H1 (cell line): ENCODE measurements at regions not wholly inside any gene's neighbourhood (a gene's known extent, or its start where the extent isn't known, plus 50 kb on each side); places are given as distances from the start of the nearest gene placed in this dataset.

ENCODE experiments used
- CTCF ChIA-PET: fragments of 300-600 bp; sonication (Branson Sonifier 250); formaldehyde crosslinking; loops from one replicate; lab custom pipeline; 2021; ENCODE audit not compliant: partially characterized antibody; lab: Charles Lee
- POLR2A ChIA-PET: fragments of 300-600 bp; sonication (Branson Sonifier 250); formaldehyde crosslinking; loops from one replicate; lab custom pipeline; 2021; ENCODE audit warnings: inconsistent platforms; ENCODE audit not compliant: partially characterized antibody; lab: Charles Lee
- DNase-seq, 2 experiments: peaks; one replicate each; pipeline versions ENCODE4 v3.0.0 to v3.0.0-alpha.2; 2010 to 2022; ENCODE audit warnings: low spot score in 2 of 2, low read depth in 1 of 2, mixed read lengths in 1 of 2
- FAIRE-seq: peaks from 2 replicates; lab custom pipeline; 2011; peaks lifted over from hg19 to GRCh38; lab: Jason Lieb, UNC
- H2AFZ ChIP-seq: 2 replicates; pipeline ENCODE4 v1.8.1; 2012; ENCODE audit warnings: low read length, inconsistent platforms
- H2AK5ac ChIP-seq: 2 replicates; pipeline ENCODE4 v1.6.1; 2013; ENCODE audit warnings: low read depth, low read length
- H2BK120ac ChIP-seq: replicated peaks from 2 replicates; pipeline ENCODE3; 2013; ENCODE audit warnings: low read depth, low read length, inconsistent platforms
- H2BK12ac ChIP-seq: 2 replicates; pipeline ENCODE4 v1.6.1; 2013; ENCODE audit warnings: low read depth, low read length
- H2BK15ac ChIP-seq: 2 replicates; pipeline ENCODE4 v1.6.1; 2013; ENCODE audit warnings: low read length
- H2BK20ac ChIP-seq: 2 replicates; pipeline ENCODE4 v1.6.1; 2013; ENCODE audit warnings: low read length
- H2BK5ac ChIP-seq: 2 replicates; pipeline ENCODE4 v1.6.1; 2013; ENCODE audit warnings: low read depth, low read length
- H3K14ac ChIP-seq: 2 replicates; pipeline ENCODE4 v1.6.1; 2013; ENCODE audit warnings: inconsistent platforms; ENCODE audit not compliant: insufficient read length
- H3K18ac ChIP-seq: 2 replicates; pipeline ENCODE4 v1.6.1; 2013; ENCODE audit warnings: low read length; ENCODE audit errors: extremely low read depth
- H3K23ac ChIP-seq: 2 replicates; pipeline ENCODE4 v1.6.1; 2013; ENCODE audit warnings: inconsistent platforms; ENCODE audit not compliant: insufficient read length
- H3K23me2 ChIP-seq: 2 replicates; pipeline ENCODE4 v1.6.1; 2013; ENCODE audit warnings: low read depth, low read length
- H3K27ac ChIP-seq: 2 replicates; pipeline ENCODE4 v1.6.1; 2011; ENCODE audit warnings: low read depth, low read length, inconsistent platforms
- H3K27me3 ChIP-seq, 4 experiments: replicated peaks in 1 of 4; 1 replicate in 1 of 4; 2 replicates in 3 of 4; pipeline versions ENCODE4 v1.6.1 to v1.8.1; 2011 to 2013; ENCODE audit warnings: low read length in 3 of 4, mild to moderate bottlenecking in 3 of 4, inconsistent platforms in 2 of 4, mixed read lengths in 2 of 4, moderate library complexity in 1 of 4; ENCODE audit not compliant: control insufficient read depth in 3 of 4, insufficient read depth in 3 of 4; ENCODE audit errors: extremely low read depth in 1 of 4
- H3K36me3 ChIP-seq, 4 experiments: 2 replicates each; pipeline versions ENCODE4 v1.6.1 to v1.8.1; 2011 to 2013; ENCODE audit warnings: mild to moderate bottlenecking in 4 of 4, low read length in 3 of 4, moderate library complexity in 2 of 4, control low read depth in 1 of 4, inconsistent platforms in 1 of 4; ENCODE audit not compliant: insufficient read depth in 4 of 4, control insufficient read depth in 2 of 4
- H3K4ac ChIP-seq: replicated peaks from 2 replicates; pipeline ENCODE3; 2013; ENCODE audit warnings: low read length, low read depth, mixed read lengths, inconsistent platforms; ENCODE audit not compliant: insufficient read length
- H3K4me1 ChIP-seq, 4 experiments: replicated peaks in 1 of 4; 1 replicate in 1 of 4; 2 replicates in 3 of 4; pipeline versions ENCODE4 v1.6.1 to v1.8.1; 2011 to 2013; ENCODE audit warnings: low read length in 3 of 4, inconsistent platforms in 2 of 4, mixed read lengths in 1 of 4; ENCODE audit not compliant: insufficient read depth in 4 of 4, control insufficient read depth in 3 of 4
- H3K4me2 ChIP-seq, 2 experiments: 2 replicates each; pipeline versions ENCODE4 v1.6.1 to v1.8.1; 2011 to 2013; ENCODE audit warnings: low read depth in 2 of 2, low read length in 2 of 2, control low read depth in 1 of 2, inconsistent platforms in 1 of 2, mild to moderate bottlenecking in 1 of 2; ENCODE audit not compliant: insufficient read depth in 1 of 2
- H3K4me3 ChIP-seq, 4 experiments: fragments of 200-600, 300-600 bp in 1 of 4; sonication (generic), shearing (Covaris generic), sonication (Bioruptor Twin) in 1 of 4; 2 replicates each; pipeline versions ENCODE4 v1.5.1 to v1.8.1; 2011 to 2016; ENCODE audit warnings: low read length in 4 of 4, low read depth in 3 of 4, control low read depth in 2 of 4, inconsistent platforms in 2 of 4, mild to moderate bottlenecking in 2 of 4, mixed read lengths in 1 of 4, moderate library complexity in 1 of 4; ENCODE audit not compliant: insufficient read depth in 2 of 4; ENCODE audit errors: extremely low read depth in 1 of 4
- H3K56ac ChIP-seq: replicated peaks from 2 replicates; pipeline ENCODE3; 2013; ENCODE audit warnings: low read depth, mild to moderate bottlenecking, mixed read lengths, low read length, inconsistent platforms; ENCODE audit not compliant: insufficient read length
- H3K79me1 ChIP-seq: 2 replicates; pipeline ENCODE4 v1.6.1; 2013; ENCODE audit warnings: low read depth, low read length, control low read depth
- H3K79me2 ChIP-seq, 2 experiments: 2 replicates each; pipeline versions ENCODE4 v1.6.1 to v1.8.1; 2012 to 2013; ENCODE audit warnings: low read length in 2 of 2, mild to moderate bottlenecking in 2 of 2, inconsistent platforms in 1 of 2; ENCODE audit not compliant: insufficient read depth in 2 of 2, control insufficient read depth in 1 of 2
- H3K9ac ChIP-seq, 4 experiments: replicated peaks in 1 of 4; 1 replicate in 1 of 4; 2 replicates in 3 of 4; pipeline versions ENCODE4 v1.6.1 to v1.8.1; 2011 to 2013; ENCODE audit warnings: low read depth in 3 of 4, low read length in 3 of 4, control low read depth in 2 of 4, mild to moderate bottlenecking in 2 of 4, moderate library complexity in 2 of 4, inconsistent platforms in 1 of 4; ENCODE audit errors: extremely low read depth in 1 of 4
- H3K9me3 ChIP-seq, 2 experiments: 2 replicates each; pipeline versions ENCODE4 v1.6.1 to v1.8.1; 2012 to 2013; ENCODE audit warnings: mild to moderate bottlenecking in 2 of 2, moderate library complexity in 2 of 2, control low read depth in 1 of 2, inconsistent platforms in 1 of 2, low read depth in 1 of 2, low read length in 1 of 2, mixed read lengths in 1 of 2; ENCODE audit not compliant: insufficient read depth in 2 of 2
- H4K20me1 ChIP-seq, 2 experiments: replicated peaks in 1 of 2; 2 replicates each; pipeline versions ENCODE3 to v1.8.1; 2011 to 2013; ENCODE audit warnings: inconsistent platforms in 2 of 2, low read length in 2 of 2, mild to moderate bottlenecking in 1 of 2; ENCODE audit not compliant: insufficient read depth in 2 of 2, control insufficient read depth in 1 of 2
- H4K5ac ChIP-seq: 2 replicates; pipeline ENCODE4 v1.6.1; 2013; ENCODE audit warnings: low read length, low read depth, mixed read lengths, inconsistent platforms; ENCODE audit not compliant: insufficient read length
- H4K8ac ChIP-seq: 2 replicates; pipeline ENCODE4 v1.8.0; 2013; ENCODE audit warnings: mild to moderate bottlenecking, moderate library complexity, low read length, inconsistent platforms; ENCODE audit not compliant: insufficient read depth; ENCODE audit errors: extremely low read depth
- H4K91ac ChIP-seq: replicated peaks from 2 replicates; pipeline ENCODE3; 2013; ENCODE audit warnings: low read length, mixed read lengths, inconsistent platforms; ENCODE audit not compliant: insufficient read length
- ASH2L ChIP-seq: fragments of 200-600, 300-600 bp; sonication (generic); IDR thresholded peaks from one replicate; pipeline ENCODE4 v1.7.1; 2017; ENCODE audit warnings: low read length
- CBX8 ChIP-seq: fragments of 300-800, 300-1000 bp; sonication (generic); IDR thresholded peaks from 2 replicates; pipeline ENCODE4 v1.7.1; 2016; ENCODE audit warnings: low read depth, low read length, borderline replicate concordance
- CTBP2 ChIP-seq: IDR thresholded peaks from 2 replicates; pipeline ENCODE4 v1.7.0; 2011; ENCODE audit warnings: borderline replicate concordance, mild to moderate bottlenecking, moderate library complexity, mixed read lengths, low read length; ENCODE audit not compliant: insufficient read depth, insufficient read length
- EGR1 ChIP-seq: IDR thresholded peaks from 2 replicates; pipeline ENCODE4 v1.6.1; 2011; ENCODE audit warnings: low read depth, low read length, borderline replicate concordance
- EP300 ChIP-seq, 2 experiments: IDR thresholded peaks; 1 replicate in 1 of 2; 2 replicates in 1 of 2; pipeline ENCODE4 v1.6.1; 2011 to 2012; ENCODE audit warnings: low read depth in 2 of 2, low read length in 2 of 2, mild to moderate bottlenecking in 2 of 2, borderline replicate concordance in 1 of 2, inconsistent platforms in 1 of 2, moderate library complexity in 1 of 2
- EZH2 ChIP-seq: fragments of 200-600 bp; sonication (generic); IDR thresholded peaks from 2 replicates; pipeline ENCODE4 v1.7.1; 2012; ENCODE audit warnings: low read depth, mild to moderate bottlenecking, moderate library complexity, low read length, inconsistent platforms; ENCODE audit not compliant: severe bottlenecking
- GABPA ChIP-seq: IDR thresholded peaks from 2 replicates; pipeline ENCODE4 v1.6.1; 2011; ENCODE audit warnings: mild to moderate bottlenecking, low read length, moderate library complexity, borderline replicate concordance; ENCODE audit not compliant: insufficient read depth
- JUN ChIP-seq: IDR thresholded peaks from 2 replicates; pipeline ENCODE4 v1.6.1; 2011; ENCODE audit warnings: low read depth, mild to moderate bottlenecking, improper control_type of control experiment, low read length
- NRF1 ChIP-seq: IDR thresholded peaks from 2 replicates; pipeline ENCODE4 v1.6.1; 2011; ENCODE audit warnings: mild to moderate bottlenecking, low read depth, low read length, improper control_type of control experiment
- PHF8 ChIP-seq: fragments of 200-600 bp; sonication (generic); conservative IDR thresholded peaks from 2 replicates; pipeline ENCODE4 v1.7.1; 2012; ENCODE audit warnings: low read depth, mild to moderate bottlenecking, inconsistent platforms, low read length, moderate library complexity
- POLR2AphosphoS5 ChIP-seq: IDR thresholded peaks from 2 replicates; pipeline ENCODE4 v1.6.1; 2011; ENCODE audit warnings: low read depth, low read length
- RAD21 ChIP-seq, 2 experiments: IDR thresholded peaks in 1 of 2; conservative IDR thresholded peaks in 1 of 2; 2 replicates each; pipeline ENCODE4 v1.6.1; 2011; ENCODE audit warnings: low read depth in 2 of 2, low read length in 2 of 2, improper control_type of control experiment in 1 of 2, inconsistent platforms in 1 of 2, mild to moderate bottlenecking in 1 of 2, moderate library complexity in 1 of 2
- RFX5 ChIP-seq: IDR thresholded peaks from 2 replicates; pipeline ENCODE4 v1.6.1; 2011; ENCODE audit warnings: low read depth, low read length, improper control_type of control experiment, borderline replicate concordance
- SP4 ChIP-seq: IDR thresholded peaks from 2 replicates; pipeline ENCODE4 v1.6.1; 2012; ENCODE audit warnings: low read length, inconsistent platforms
- TBP ChIP-seq: IDR thresholded peaks from 2 replicates; pipeline ENCODE4 v1.6.1; 2011; ENCODE audit warnings: low read depth, low read length, improper control_type of control experiment
- TEAD4 ChIP-seq: IDR thresholded peaks from 2 replicates; pipeline ENCODE4 v1.6.1; 2012; ENCODE audit warnings: low read depth, low read length, inconsistent platforms, mixed read lengths

DNA sequence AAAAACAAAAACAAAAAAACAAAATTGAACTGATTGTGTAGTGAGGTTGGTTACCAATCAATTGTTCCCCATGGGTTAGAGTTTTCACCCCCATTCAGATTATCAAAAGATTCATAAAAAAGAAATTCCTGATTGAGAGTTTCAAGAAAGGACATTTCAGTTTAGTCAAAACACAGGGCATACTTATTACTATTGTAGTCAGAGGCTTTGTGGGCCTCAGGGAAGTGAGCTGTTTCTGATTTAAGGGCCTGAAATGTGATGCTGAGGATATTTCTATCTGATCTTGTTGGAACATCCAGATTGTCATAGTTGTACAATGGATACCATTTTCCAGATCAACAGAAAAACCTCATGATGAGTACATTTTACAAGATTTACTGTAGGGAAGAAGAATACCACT, 368.1 kb upstream of the NETO1 start:
- DNase-seq (no peak), FAIRE-seq (no peak)
- H2BK120ac ChIP-seq = no peak overlapping the region
- POLR2A ChIA-PET = no interaction called here
- no peaks in the 10 kb centered on the region for H3K79me2 ChIP-seq
- H3K14ac ChIP-seq = no peak overlapping the region
- H3K23ac ChIP-seq = no peak overlapping the region
- H3K4me1 ChIP-seq = no peaks in the 10 kb centered on the region
- no peaks in the 10 kb centered on the region for H4K20me1 ChIP-seq
- H2BK15ac ChIP-seq = no peak overlapping the region
- no peak overlapping the region for H3K9ac ChIP-seq
- no peak overlapping the region for H2BK12ac ChIP-seq
- H4K91ac ChIP-seq = no peak overlapping the region
- no peak overlapping the region for H3K4ac ChIP-seq
- H2BK20ac ChIP-seq = no peak overlapping the region
- H4K8ac ChIP-seq = no peak overlapping the region
- no peaks in the 10 kb centered on the region for H3K27me3 ChIP-seq
- no peak overlapping the region for H3K18ac ChIP-seq
- no peak overlapping the region for H2BK5ac ChIP-seq
- no peaks in the 10 kb centered on the region; a peak in 1 of 4 replicates for H3K9me3 ChIP-seq
- H3K4me2 ChIP-seq = no peak overlapping the region
- H3K79me1 ChIP-seq = no peaks in the 10 kb centered on the region
- no peak overlapping the region for H2AK5ac ChIP-seq
- no peaks in the 10 kb centered on the region for H3K36me3 ChIP-seq
- H2AFZ ChIP-seq = no peak overlapping the region
- H3K56ac ChIP-seq = no peak overlapping the region
- no peak overlapping the region for H4K5ac ChIP-seq
- H3K27ac ChIP-seq = no peak overlapping the region
- H3K23me2 ChIP-seq = no peaks in the 10 kb centered on the region; the same call in 1 of the 2 replicates
- CTCF ChIA-PET = interaction anchor here (0.7 kb wide), 1 partner anchor 100 kb away, joined by 5 read pairs; no protein-coding TSS in a partner anchor
- H3K4me3 ChIP-seq = no peak overlapping the region
- TF ChIP-seq TEAD4 = no peak
- no peak for TF ChIP-seq SP4
- TF ChIP-seq EP300 (IDR thresholded peaks at IDR 0.05; ENCODE audit: borderline replicate concordance in 1 of 2, low read depth in 2 of 2, low read length in 2 of 2) = no peak
- no peak for TF ChIP-seq POLR2AphosphoS5
- TF ChIP-seq EZH2 = no peak
- TF ChIP-seq EGR1 = no peak
- no peak for TF ChIP-seq RAD21 (IDR thresholded peaks at IDR 0.05 in 1 of 2, conservative IDR thresholded peaks at IDR 0.05 in 1 of 2; ENCODE audit: low read depth in 2 of 2, low read length in 2 of 2)
- no peak for TF ChIP-seq GABPA
- TF ChIP-seq PHF8 = no peak
- TF ChIP-seq JUN = no peak
- no peak for TF ChIP-seq TBP
- TF ChIP-seq ASH2L = no peak
- no peak for TF ChIP-seq CTBP2
- no peak for TF ChIP-seq NRF1
- no peak for TF ChIP-seq CBX8
- TF ChIP-seq RFX5 = no peak
